Neural crest cell (in vitro differentiated cells): ENCODE measurements at regions not wholly inside any gene's neighbourhood (a gene's known extent, or its start where the extent isn't known, plus 50 kb on each side); places are given as distances from the start of the nearest gene placed in this dataset.

ENCODE experiments used
- DNase-seq: peaks from one replicate; pipeline ENCODE4 v3.0.0; 2021; ENCODE audit warnings: low read depth, mixed read lengths, low spot score
- H3K27ac Mint-ChIP-seq: one replicate; pipeline ENCODE4 v1.8.0; 2021; ENCODE audit warnings: mild to moderate bottlenecking, mixed read lengths; ENCODE audit not compliant: unreplicated experiment
- H3K27me3 Mint-ChIP-seq: 2 replicates; pipeline ENCODE4 v1.8.0; 2021; ENCODE audit warnings: low read depth, mild to moderate bottlenecking, mixed read lengths
- H3K36me3 Mint-ChIP-seq: 2 replicates; pipeline ENCODE4 v1.8.0; 2021; ENCODE audit warnings: low read depth, mild to moderate bottlenecking, mixed read lengths
- H3K4me1 Mint-ChIP-seq: 2 replicates; pipeline ENCODE4 v1.8.0; 2021; ENCODE audit warnings: mixed read lengths
- H3K4me3 Mint-ChIP-seq: one replicate; pipeline ENCODE4 v1.8.0; 2021; ENCODE audit warnings: mild to moderate bottlenecking, mixed read lengths
- H3K9me3 Mint-ChIP-seq: 2 replicates; pipeline ENCODE4 v1.8.0; 2021; ENCODE audit warnings: mixed read lengths
- TF ChIP-seq, protein P1 (sequence below): fragments of 200-600 bp; sonication (generic); conservative IDR thresholded peaks from 2 replicates; pipeline ENCODE4 v1.5.0; 2021; ENCODE audit warnings: antibody characterized with exemption, mild to moderate bottlenecking

DNA sequence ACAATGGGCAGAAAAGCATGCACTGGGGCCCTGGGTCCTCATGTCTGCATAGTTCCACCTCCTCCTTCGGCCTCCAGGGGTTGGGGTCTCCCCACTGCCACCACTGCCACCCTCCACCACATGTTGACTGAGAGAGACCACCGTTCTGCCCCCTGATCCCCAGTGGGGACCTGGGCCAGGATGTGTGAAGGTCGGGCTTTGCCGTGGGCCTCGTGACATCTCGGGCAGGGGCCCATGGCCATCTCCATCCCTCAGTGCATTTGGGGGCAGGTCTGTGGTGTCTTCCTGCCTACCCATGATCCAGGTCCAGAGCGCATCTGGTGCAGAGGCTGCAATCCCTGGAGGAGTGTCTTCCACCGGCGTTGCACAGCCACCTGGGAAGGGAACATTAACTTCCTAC lies 166.8 kb upstream of the POU3F3 start:
- Mint-ChIP-seq H3K36me3 (no peaks in the 10 kb centered on the region), H3K4me3 (no peak overlapping the region), H3K27ac (no peak overlapping the region), H3K27me3 (no peaks in the 10 kb centered on the region), H3K4me1 (peaks cover 4% of the 10 kb centered on the region), H3K9me3 (no peaks in the 10 kb centered on the region)
- DNase-seq, result no peak
- TF ChIP-seq, protein P1, sequence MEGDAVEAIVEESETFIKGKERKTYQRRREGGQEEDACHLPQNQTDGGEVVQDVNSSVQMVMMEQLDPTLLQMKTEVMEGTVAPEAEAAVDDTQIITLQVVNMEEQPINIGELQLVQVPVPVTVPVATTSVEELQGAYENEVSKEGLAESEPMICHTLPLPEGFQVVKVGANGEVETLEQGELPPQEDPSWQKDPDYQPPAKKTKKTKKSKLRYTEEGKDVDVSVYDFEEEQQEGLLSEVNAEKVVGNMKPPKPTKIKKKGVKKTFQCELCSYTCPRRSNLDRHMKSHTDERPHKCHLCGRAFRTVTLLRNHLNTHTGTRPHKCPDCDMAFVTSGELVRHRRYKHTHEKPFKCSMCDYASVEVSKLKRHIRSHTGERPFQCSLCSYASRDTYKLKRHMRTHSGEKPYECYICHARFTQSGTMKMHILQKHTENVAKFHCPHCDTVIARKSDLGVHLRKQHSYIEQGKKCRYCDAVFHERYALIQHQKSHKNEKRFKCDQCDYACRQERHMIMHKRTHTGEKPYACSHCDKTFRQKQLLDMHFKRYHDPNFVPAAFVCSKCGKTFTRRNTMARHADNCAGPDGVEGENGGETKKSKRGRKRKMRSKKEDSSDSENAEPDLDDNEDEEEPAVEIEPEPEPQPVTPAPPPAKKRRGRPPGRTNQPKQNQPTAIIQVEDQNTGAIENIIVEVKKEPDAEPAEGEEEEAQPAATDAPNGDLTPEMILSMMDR, result no peak

DNA sequence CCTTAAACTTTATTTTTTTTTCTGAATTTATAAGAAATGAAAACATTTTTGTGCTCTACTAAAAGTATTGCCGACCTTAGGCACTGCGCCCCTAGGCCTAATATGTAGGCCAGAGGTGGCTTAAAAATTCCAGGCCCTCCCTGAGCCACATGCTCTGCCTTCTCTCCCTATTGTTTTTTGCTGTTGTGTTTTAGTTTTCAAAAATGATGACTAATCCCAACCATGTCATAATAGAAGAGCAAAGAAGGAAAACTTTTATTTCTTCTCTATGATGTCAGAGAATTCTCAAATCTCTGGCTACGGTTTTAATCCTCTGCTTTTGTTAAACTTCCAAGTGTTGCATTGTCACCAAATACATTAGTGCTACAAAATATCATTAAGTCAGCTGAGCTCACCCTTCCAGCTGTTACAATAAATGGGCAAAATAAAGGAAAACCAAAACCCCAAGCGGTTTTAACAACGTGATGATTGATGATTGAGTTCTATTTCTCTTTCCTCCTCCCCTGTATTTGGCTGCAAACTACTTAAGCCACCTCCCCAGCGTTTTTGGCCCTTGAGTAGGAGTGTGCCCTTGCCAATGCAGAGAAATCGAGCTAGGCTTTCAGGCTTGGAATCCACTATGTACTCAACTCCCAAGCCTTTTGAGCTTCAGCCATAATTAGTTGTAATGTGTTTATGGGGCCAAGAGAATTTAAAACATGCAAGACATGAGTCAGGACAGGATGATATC lies 163.5 kb upstream of the POU3F3 start:
- no peak overlapping the region for H3K27ac Mint-ChIP-seq
- H3K9me3 Mint-ChIP-seq, result no peaks in the 10 kb centered on the region
- no peak for DNase-seq
- H3K27me3 Mint-ChIP-seq, result no peaks in the 10 kb centered on the region
- H3K4me1 Mint-ChIP-seq, result peaks cover 4% of the 10 kb centered on the region
- TF ChIP-seq, protein P1, result no peak
- no peaks in the 10 kb centered on the region for H3K36me3 Mint-ChIP-seq
- no peak overlapping the region for H3K4me3 Mint-ChIP-seq

DNA sequence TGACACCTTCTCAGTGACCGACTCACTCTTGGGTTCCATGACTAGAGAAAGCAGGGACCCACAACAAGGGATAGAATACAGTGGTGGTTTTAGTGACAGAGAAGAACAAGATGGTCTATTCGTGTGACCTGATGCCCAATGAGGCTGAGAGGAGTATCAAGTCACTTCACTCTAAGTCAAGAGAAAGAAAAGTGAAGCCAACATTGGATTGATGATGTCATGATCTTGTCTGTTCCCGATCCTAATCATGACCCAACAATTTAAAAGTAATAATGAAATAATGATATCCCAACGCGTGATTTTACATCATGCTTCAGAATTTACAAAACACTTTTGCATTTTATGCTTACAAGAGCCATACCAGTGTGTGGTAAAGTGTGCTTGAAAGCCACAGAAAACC lies 155.6 kb upstream of the POU3F3 start:
- TF ChIP-seq, protein P1, result no peak
- Mint-ChIP-seq H3K4me1 (peaks cover 34% of the 10 kb centered on the region), H3K27ac (no peak overlapping the region), H3K36me3 (no peaks in the 10 kb centered on the region), H3K27me3 (no peaks in the 10 kb centered on the region), H3K9me3 (peaks cover 4% of the 10 kb centered on the region), H3K4me3 (no peak overlapping the region)
- no peak for DNase-seq

DNA sequence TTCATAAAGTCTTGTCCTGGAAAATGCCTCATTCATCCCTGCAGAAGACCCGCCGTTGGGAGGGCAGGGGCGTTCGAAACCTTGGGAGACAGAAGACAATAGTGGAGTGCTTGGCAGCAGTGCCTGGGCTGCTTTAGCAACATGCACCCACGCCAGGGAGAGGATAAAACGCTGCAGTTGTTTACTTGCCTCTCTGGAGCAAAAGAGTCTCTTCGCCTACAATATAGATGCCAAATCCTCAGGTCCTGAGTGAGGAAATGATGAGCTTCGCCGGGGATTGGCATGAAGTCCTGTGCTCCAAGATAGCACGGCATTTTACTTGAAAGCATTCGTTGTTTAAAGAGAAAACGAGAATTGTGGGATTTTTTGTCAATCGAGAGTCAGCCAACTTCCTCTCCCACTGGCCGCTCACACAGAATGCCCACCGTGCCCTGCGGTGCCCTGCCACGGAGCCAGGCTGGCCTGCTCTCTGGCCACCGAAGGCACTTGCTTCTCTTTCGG lies 152.5 kb upstream of the POU3F3 start:
- peaks cover 61% of the 10 kb centered on the region for H3K4me1 Mint-ChIP-seq
- DNase-seq, result no peak
- no peaks in the 10 kb centered on the region for H3K9me3 Mint-ChIP-seq
- H3K36me3 Mint-ChIP-seq, result no peaks in the 10 kb centered on the region
- H3K27ac Mint-ChIP-seq, result no peak overlapping the region
- no peak overlapping the region for H3K4me3 Mint-ChIP-seq
- TF ChIP-seq, protein P1, result no peak
- no peaks in the 10 kb centered on the region for H3K27me3 Mint-ChIP-seq

DNA sequence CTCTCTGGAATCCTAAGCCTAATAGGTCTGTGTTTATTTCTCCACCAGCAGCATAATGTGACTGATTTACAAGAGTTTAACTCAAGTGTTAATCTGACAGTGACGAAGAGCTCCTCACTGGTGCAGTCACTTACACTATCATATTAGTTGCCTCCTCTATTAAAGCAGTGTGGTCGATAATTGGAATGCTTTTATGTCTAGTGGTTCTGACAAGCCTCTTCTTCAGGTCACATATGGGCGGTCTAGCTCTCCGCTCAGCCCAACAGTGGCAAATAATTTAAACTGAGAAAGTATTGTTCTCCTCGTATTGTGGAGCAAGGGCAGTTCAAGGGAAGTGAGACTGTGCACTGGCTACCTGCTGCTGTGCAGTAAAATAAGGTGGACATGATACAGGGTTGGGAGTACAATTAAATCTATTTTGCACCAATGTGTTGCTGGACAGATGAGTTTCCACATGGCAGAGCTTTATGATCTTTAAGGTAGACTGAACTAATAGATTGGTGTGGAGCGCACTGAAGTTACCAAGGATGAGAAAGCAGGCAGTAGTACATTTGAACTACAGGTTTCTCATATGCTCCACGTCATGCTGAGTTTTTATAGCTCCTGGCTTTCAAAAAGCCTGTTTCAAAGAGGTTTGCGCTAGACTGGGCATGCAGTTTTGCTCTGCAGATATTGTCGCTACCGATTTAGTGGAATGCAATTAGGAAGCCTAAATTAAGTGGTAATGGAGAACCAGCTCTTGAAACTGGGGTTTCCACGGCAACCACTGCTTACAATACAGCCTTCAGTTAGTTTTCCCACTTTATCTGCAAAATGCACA lies 151.7 kb upstream of the POU3F3 start:
- Mint-ChIP-seq H3K27me3 (no peaks in the 10 kb centered on the region), H3K9me3 (no peaks in the 10 kb centered on the region), H3K4me1 (peaks cover 61% of the 10 kb centered on the region), H3K4me3 (peak overlapping the region; percentile 25), H3K27ac (peak overlapping the region; percentile 52), H3K36me3 (no peaks in the 10 kb centered on the region)
- TF ChIP-seq, protein P1, result no peak
- no peak for DNase-seq
